Muscle of leg (tissue), 3 donors: ENCODE measurements at regions not wholly inside any gene's neighbourhood (a gene's known extent, or its start where the extent isn't known, plus 50 kb on each side); places are given as distances from the start of the nearest gene placed in this dataset.
"Not testable (repeated sequence)": the region's sequence is repeated elsewhere in the genome, so short reads cannot be mapped to it uniquely, and the experiment has no call there.

ENCODE experiments used
- DNase-seq: peaks from one replicate; pipeline ENCODE4 v3.0.0; 2013
- H3K27ac ChIP-seq: one replicate; pipeline ENCODE4 v1.5.1; 2013; ENCODE audit warnings: mild to moderate bottlenecking, low read length, control low read depth
- H3K27me3 ChIP-seq: one replicate; pipeline ENCODE4 v1.6.1; 2013; ENCODE audit warnings: low read length; ENCODE audit not compliant: control insufficient read depth, insufficient read depth
- H3K36me3 ChIP-seq: one replicate; pipeline ENCODE4 v1.6.1; 2013; ENCODE audit warnings: low read length; ENCODE audit not compliant: control insufficient read depth, insufficient read depth
- H3K4me1 ChIP-seq: one replicate; pipeline ENCODE4 v1.6.1; 2013; ENCODE audit warnings: low read length; ENCODE audit not compliant: control insufficient read depth, insufficient read depth
- H3K4me3 ChIP-seq: one replicate; pipeline ENCODE4 v1.5.1; 2013; ENCODE audit warnings: low read length, control low read depth
- H3K9me3 ChIP-seq: replicated peaks from 2 replicates; pipeline ENCODE4 v1.6.1; 2013; ENCODE audit warnings: low read depth, low read length; ENCODE audit not compliant: control insufficient read depth
- WGBS: methylation state at CpG from one replicate; pipeline ENCODE4 v1.1.5; 2013; ENCODE audit warnings: missing lambda C conversion rate; ENCODE audit not compliant: insufficient coverage; 5-methylcytosine and 5-hydroxymethylcytosine counted together

DNA sequence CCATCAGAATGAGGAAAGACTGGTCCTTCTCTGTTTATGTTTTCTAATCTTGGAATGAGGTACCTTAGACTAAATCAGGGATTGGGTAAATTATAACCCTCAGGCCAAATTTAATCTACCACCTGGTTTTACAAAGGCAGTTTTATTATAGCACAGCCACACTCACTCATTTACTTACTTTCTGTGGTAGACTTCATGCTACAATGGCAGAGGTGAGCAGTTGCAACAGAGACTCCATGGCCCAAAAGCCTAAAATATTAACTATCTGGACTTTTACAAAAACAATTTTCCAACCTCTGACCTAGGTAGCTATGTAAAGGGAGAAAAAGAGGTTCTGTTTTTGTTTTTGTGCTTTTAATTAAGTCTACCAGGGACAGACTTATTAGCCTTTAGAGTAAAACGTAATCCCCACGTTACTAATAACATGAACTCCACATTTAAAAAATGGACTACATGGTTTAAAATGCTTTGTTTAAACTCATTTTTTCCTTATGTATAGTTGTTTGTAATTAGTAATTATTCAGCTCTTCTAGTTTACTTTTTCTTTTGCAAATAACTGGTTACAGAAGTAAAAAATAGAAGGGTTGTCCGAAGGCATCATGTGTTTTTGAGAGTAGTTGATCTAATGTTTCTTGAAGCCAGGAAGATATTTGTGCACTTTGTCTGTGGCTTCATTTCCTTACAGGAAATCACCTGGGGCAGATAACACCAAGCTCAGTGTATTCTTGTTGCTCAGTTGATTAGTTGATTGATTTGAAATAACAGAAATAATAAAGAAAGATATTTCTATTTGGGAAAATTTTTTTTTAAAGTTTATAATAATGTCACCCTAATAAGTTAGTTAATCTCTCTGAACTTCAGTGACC lies 57.6 kb upstream of the ATP2B1 start:
- no CpG with 5 or more reads among the region's 3 CpGs for WGBS
- Histone ChIP-seq H3K9me3 (no peaks in the 10 kb centered on the region), H3K36me3 (no peaks in the 10 kb centered on the region), H3K4me3 (no peak overlapping the region), H3K4me1 (no peaks in the 10 kb centered on the region), H3K27ac (no peak overlapping the region), H3K27me3 (no peaks in the 10 kb centered on the region)
- no peak for DNase-seq

DNA sequence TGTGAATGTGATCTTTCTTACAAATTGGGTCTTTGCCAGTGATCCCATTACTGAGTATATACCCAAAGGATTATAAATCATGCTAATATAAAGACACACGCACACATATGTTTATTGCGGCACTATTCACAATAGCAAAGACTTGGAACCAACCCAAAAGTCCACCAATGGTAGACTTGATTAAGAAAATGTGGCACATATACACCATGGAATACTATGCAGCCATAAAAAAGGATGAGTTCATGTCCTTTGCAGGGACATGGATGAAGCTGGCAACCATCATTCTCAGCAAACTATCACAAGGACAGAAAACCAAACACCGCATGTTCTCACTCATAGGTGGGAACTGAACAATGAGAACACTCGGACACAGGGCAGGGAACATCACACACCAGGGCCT lies 55.5 kb upstream of the ATP2B1 start:
- H3K36me3 ChIP-seq, H3K4me3 ChIP-seq, H3K9me3 ChIP-seq, H3K27ac ChIP-seq, H3K4me1 ChIP-seq, H3K27me3 ChIP-seq, DNase-seq: not testable (repeated sequence)
- WGBS, result no CpG with 5 or more reads among the region's 4 CpGs

GRCh38 chr12:89762498-89763170 lies 54.0 kb upstream of the ATP2B1 start:
- DNase-seq, result no peak
- Histone ChIP-seq H3K4me1 (no peaks in the 10 kb centered on the region), H3K36me3 (no peaks in the 10 kb centered on the region), H3K9me3 (no peaks in the 10 kb centered on the region), H3K27me3 (no peaks in the 10 kb centered on the region), H3K27ac (no peak overlapping the region), H3K4me3 (no peak overlapping the region)
- WGBS, result no CpG with 5 or more reads among the region's 4 CpGs

DNA sequence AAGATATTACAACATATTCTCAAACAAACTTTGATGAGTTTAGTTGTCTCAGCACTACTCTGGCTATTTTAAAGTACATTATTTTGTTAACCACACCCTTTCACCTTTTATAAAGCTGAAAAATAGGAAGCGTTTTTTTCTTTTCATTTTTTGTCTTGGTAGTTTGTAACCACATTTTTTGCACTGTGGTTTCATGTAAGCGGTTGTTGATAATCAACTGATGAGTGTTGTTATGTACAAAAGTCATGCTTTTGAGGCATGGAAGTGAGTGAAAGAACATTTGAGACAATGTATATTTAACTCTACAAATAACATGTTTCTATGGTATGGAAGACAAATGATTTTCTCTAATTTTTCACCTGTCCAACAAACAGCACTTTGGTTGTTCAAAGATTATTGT lies 52.1 kb upstream of the ATP2B1 start:
- no peak overlapping the region for H3K4me3 ChIP-seq
- WGBS, result no CpG with 5 or more reads among the region's 2 CpGs
- no peaks in the 10 kb centered on the region for H3K27me3 ChIP-seq
- H3K27ac ChIP-seq, result no peak overlapping the region
- no peak for DNase-seq
- no peaks in the 10 kb centered on the region for H3K36me3 ChIP-seq
- H3K4me1 ChIP-seq, result no peaks in the 10 kb centered on the region
- H3K9me3 ChIP-seq, result no peaks in the 10 kb centered on the region
